ENCODE measurements at regions not wholly inside any gene's neighbourhood (a gene's known extent, or its start where the extent isn't known, plus 50 kb on each side); places are given as distances from the start of the nearest gene placed in this dataset.
"Not testable (repeated sequence)": the region's sequence is repeated elsewhere in the genome, so short reads cannot be mapped to it uniquely, and the experiment has no call there.

- DNase-seq (ENCODE audit: low read depth): no peak
Measured at GRCh38 chr6:8934318-8934717, 499.0 kb upstream of the SLC35B3 start.

DNA sequence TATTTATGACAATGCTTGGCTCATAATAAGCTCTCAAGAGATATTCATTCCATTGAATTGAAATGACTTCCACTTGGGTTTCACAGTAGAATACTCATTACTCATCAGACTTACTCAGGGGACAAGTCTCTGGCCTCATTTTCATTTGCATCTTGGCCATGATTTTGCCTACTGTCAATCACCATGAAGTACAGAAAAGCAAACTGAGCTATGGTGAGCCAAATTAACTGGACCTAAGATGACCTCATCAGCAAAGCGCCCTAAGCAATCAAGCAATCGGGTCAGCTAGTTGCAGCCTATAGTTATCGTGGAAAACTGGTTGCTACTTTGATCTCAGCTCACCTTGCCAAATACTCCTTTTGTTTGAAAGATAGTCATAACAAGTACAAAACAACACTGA is 494.7 kb upstream of the SLC35B3 start:
- DNase-seq (ENCODE audit: low read depth): no peak

- not testable (repeated sequence) for DNase-seq (ENCODE audit: low read depth)
Measured at GRCh38 chr6:8920244-8920643, 484.9 kb upstream of the SLC35B3 start.

- no peak for DNase-seq (ENCODE audit: low read depth)
Measured at GRCh38 chr6:8918196-8918595, 482.9 kb upstream of the SLC35B3 start.

DNA sequence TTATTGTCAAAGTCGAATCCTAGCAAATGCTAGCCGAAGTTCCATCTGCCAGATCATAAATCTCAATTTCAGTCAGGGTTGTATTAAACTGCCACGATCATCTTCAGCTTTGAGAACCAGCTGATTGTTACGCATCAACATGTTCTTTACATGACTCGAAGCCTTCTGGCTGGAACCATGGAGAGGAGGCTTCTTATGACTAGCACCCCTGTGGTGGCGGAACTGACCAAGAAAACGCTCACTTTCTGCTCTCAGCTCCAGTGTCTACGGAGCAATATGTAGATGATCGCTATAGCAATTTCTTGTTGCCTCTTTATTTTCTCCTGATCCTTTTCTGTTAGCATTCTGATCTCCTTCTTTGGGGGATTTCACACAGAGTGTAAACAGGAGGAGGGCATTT is 479.4 kb upstream of the SLC35B3 start:
- DNase-seq (ENCODE audit: low read depth): peak; percentile 37

DNA sequence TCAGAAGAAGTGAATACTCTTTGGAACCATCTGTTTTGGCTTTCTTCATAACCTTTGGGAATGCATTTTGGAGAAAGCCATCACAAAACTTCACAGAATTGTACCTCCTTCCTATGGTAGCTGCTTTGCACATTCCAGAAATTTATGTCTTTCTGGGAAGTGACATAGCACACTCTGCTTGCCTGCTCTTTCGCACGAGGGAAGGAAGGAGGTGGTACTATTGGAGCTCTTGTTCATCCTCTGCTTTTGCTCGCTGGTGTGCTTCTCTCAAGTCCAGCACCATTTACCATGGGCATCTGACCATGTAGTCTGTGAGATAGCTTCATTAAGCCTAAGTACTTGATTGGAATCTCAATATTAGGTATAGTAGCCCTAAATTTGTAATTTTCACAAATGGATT is 473.3 kb upstream of the SLC35B3 start:
- DNase-seq (ENCODE audit: low read depth): no peak

DNA sequence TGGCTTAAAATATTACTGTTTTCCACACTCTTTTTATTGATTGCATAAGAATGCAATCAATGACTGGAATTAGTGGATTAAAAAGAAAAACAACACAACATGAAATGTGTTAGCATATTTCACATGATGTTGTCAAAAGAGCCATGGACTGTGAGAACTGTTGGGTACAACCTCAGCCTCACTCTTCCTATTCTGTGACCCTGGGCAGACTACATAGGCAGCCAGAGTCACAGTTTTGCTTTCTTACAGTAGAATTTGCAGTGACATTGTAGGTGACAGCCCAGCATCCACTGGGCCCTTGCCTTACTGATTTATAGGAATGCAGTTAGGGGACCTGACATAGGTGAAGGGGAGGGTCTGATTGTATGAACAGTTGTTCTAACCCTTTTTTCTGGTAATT is 471.4 kb upstream of the SLC35B3 start:
- no peak for DNase-seq (ENCODE audit: low read depth)

DNA sequence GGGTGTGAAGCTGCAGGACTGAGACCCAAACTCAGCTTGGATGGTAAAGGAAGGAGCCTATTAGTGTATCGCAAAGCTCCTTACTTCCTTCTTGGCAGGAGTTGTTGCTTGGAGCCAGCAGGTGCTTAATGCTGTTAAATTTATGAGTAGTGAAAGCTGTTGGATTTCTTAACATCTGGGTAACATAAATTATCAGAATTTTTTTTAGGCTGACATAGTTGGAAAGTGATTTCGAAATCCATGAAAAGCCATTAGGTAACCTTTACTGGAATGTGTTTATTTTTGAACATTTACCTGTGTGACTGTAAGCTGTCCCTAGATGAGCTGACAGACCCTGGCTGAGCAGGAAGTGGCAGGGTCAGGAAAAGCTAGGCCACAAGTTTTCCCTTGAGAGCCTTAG is 470.4 kb upstream of the SLC35B3 start:
- DNase-seq (ENCODE audit: low read depth): no peak

DNA sequence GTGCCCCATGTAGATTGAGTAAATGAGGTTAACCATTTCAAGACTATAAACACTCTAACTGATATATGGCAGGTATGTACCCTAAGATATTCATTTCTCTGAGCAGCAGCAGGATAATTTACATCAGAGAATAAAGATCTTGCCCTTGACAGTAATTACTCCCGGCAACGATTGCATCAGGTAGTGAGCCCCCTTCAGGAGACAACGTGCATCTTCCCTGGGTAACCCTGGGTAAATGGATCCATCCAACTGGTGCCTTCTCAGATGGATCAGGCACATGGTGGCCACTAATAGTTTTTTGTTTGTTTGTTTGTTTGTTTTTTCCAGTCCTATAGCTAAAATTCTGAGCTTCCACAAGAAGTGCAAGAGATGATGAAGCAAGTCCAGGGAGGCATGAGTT is 469.4 kb upstream of the SLC35B3 start:
- peak; percentile 29 for DNase-seq (ENCODE audit: low read depth)

DNA sequence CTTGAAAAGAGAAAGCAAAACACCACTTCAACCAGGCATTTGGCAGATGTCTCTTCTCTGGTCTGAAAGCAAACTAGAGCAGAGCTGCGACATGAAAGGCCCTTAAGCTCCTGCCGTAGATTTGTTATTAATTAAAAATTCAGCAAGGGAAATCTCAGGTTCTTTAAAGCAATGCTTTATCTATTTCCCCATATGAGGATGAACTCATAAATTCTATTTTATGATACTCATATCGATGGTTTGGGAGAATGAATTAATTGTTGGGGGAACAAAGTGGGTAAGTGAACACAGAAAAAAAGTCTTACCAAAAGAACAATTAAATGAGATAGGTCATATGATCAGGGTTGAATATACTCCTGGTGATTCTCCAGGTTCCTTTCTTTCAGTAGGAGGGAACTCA is 464.7 kb upstream of the SLC35B3 start:
- no peak for DNase-seq (ENCODE audit: low read depth)

DNA sequence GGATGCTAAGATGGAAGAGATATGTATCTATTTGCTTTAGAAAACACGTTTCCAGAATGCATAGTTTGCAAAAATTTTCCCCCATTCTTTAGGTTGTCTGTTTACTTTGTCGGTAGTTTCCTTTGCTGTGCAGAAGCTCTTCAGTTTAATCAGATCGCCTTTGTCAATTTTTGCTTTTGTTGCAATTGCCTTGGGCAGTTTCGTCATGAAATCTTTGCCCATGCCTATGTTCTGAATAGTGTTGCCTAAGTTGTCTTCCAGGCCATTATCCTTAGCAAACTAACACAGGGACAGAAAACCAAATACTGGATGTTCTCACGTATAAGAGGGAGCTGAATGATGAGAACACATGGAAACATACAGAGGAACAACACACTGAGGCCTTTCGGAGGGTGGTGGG is 454.2 kb upstream of the SLC35B3 start:
- no peak for DNase-seq (ENCODE audit: low read depth)

- DNase-seq (ENCODE audit: low read depth): peak; percentile 35
Measured at GRCh38 chr6:8888468-8888867, 453.1 kb upstream of the SLC35B3 start.

- no peak for DNase-seq (ENCODE audit: low read depth)
Measured at GRCh38 chr6:8881663-8882062, 446.3 kb upstream of the SLC35B3 start.

- DNase-seq (ENCODE audit: low read depth): peak; percentile 50
Measured at GRCh38 chr6:8879334-8879733, 444.0 kb upstream of the SLC35B3 start.

DNA sequence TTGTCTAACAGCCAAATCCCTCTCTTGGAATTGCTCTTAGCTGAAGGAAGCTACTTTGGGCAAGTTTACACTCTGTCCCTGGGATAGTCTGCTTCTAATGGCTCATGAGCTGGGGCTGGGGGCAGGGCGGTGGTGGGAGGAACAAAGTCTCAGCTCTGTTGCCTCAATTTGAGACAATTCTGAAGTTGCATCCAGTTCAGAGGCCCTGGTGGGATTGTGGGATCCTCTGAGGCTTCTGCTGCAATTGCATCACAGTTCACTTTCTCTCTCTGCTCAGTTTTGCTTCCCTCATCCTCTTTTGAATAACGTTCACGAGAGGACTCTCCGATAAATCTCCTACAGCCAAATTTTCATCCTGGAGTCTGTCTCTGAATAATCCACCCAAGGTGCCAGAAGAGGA is 440.6 kb upstream of the SLC35B3 start:
- DNase-seq (ENCODE audit: low read depth): no peak

GRCh38 chr6:8872589-8872988 is 437.2 kb upstream of the SLC35B3 start:
- DNase-seq (ENCODE audit: low read depth): no peak

- DNase-seq (ENCODE audit: low read depth): no peak
Measured at GRCh38 chr6:8865451-8865850, 430.1 kb upstream of the SLC35B3 start.

- peak; percentile 30 for DNase-seq (ENCODE audit: low read depth)
Measured at GRCh38 chr6:8860671-8861070, 425.3 kb upstream of the SLC35B3 start.

GRCh38 chr6:8859501-8859900 is 424.2 kb upstream of the SLC35B3 start:
- DNase-seq (ENCODE audit: low read depth): peak; percentile 44

DNA sequence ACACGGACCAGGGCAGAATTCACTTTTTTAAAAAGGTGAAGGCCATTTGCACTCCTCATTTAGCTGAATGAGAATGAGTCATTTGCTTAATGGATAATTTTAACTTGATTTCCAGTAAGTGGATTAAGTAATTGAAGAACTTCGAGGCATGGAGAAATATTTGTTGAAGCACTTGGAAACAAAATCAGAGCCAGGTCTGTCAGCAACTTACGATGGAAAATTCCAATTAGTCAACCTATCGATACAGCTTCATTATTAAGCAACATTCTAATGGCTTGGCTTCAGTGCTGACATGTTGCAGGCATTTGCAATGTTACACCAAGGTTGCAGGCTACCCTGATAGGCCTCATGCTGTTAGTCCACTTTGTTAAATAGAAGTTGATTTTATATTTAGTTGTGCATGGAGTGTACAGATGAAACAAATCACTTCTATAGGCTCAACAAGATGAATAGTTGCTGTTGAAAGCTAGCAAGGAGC is 423.5 kb upstream of the SLC35B3 start:
- no peak for DNase-seq (ENCODE audit: low read depth)

GRCh38 chr6:8857160-8857559 is 421.8 kb upstream of the SLC35B3 start:
- no peak for DNase-seq (ENCODE audit: low read depth)

- no peak for DNase-seq (ENCODE audit: low read depth)
Measured at GRCh38 chr6:8855411-8855810, 420.1 kb upstream of the SLC35B3 start.

- no peak for DNase-seq (ENCODE audit: low read depth)
Measured at GRCh38 chr6:8852332-8852731, 417.0 kb upstream of the SLC35B3 start.

GRCh38 chr6:8846680-8847079 is 411.3 kb upstream of the SLC35B3 start:
- not testable (repeated sequence) for DNase-seq (ENCODE audit: low read depth)

DNA sequence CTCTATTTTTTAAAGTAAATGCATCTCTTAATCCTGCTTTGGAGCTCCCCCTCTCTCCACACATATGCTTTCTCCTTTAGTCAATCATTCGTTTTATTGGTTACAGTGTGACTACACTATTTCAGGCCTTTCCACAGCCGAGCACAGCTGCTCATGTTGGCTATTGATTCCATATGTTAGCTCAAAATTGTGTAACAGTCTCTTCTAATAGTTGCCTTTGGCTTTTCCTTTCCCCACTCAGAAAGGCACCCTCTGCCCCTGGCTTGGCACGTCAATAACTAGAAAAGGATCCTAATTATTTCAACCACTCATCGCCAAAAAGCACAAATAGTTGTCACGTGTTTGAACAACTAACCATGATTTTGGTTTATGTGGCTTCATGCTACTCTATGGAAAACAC is 410.3 kb upstream of the SLC35B3 start:
- DNase-seq (ENCODE audit: low read depth): no peak

Measured in Daoy (cell line).